Panc1 (cell line): ENCODE measurements at regions not wholly inside any gene's neighbourhood (a gene's known extent, or its start where the extent isn't known, plus 50 kb on each side); places are given as distances from the start of the nearest gene placed in this dataset.

Experiments used
- POLR2AphosphoS5 ChIP-seq: IDR thresholded peaks from 2 replicates; pipeline ENCODE4 v1.6.1; 2012; ENCODE audit warnings: mild to moderate bottlenecking, low read depth, low read length, moderate library complexity
- SIN3A ChIP-seq: IDR thresholded peaks from 2 replicates; pipeline ENCODE4 v1.6.1; 2012; ENCODE audit warnings: low read depth, mild to moderate bottlenecking, low read length, moderate library complexity, borderline replicate concordance; ENCODE audit not compliant: insufficient read depth
- TCF7L2 ChIP-seq: IDR thresholded peaks from 2 replicates; pipeline ENCODE4 v1.6.1; 2011; ENCODE audit warnings: mild to moderate bottlenecking, low read depth, low read length, inconsistent platforms
- TF ChIP-seq, protein P1 (sequence below): fragments of 450-650 bp; IDR thresholded peaks from 2 replicates; pipeline ENCODE4 v1.5.1; 2017; ENCODE audit warnings: mild to moderate bottlenecking
- TF ChIP-seq, protein P2 (sequence below), 2 experiments: IDR thresholded peaks; 2 replicates each; pipeline ENCODE4 v1.6.1; 2011 to 2012; ENCODE audit warnings: low read depth in 2 of 2, control low read depth in 1 of 2, low read length in 1 of 2, mild to moderate bottlenecking in 1 of 2, moderate library complexity in 1 of 2; ENCODE audit not compliant: insufficient read depth in 1 of 2

DNA sequence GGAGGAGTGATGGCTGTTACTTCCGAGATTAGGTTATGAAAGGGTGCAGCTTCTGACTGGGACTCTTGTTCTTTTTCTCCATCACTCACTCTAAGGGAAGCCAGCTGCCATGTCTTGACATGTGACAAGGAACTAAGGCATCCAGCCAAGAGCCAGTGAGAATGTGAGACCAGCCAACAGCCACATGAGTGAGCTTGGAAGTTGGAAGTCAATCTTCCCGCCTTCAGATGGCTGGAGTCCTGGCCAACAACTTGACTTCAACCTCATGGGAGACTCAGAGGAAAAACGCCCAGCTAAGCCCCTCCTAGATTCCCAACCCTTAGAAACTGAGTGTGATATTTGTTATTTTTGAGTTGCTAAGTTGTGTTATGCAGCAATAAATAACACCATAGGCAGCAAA lies 201.1 kb downstream of the SNX18 start:
- TF ChIP-seq, protein P1, sequence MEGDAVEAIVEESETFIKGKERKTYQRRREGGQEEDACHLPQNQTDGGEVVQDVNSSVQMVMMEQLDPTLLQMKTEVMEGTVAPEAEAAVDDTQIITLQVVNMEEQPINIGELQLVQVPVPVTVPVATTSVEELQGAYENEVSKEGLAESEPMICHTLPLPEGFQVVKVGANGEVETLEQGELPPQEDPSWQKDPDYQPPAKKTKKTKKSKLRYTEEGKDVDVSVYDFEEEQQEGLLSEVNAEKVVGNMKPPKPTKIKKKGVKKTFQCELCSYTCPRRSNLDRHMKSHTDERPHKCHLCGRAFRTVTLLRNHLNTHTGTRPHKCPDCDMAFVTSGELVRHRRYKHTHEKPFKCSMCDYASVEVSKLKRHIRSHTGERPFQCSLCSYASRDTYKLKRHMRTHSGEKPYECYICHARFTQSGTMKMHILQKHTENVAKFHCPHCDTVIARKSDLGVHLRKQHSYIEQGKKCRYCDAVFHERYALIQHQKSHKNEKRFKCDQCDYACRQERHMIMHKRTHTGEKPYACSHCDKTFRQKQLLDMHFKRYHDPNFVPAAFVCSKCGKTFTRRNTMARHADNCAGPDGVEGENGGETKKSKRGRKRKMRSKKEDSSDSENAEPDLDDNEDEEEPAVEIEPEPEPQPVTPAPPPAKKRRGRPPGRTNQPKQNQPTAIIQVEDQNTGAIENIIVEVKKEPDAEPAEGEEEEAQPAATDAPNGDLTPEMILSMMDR: no peak
- TF ChIP-seq POLR2AphosphoS5: no peak
- TF ChIP-seq SIN3A: no peak
- TF ChIP-seq, protein P2, sequence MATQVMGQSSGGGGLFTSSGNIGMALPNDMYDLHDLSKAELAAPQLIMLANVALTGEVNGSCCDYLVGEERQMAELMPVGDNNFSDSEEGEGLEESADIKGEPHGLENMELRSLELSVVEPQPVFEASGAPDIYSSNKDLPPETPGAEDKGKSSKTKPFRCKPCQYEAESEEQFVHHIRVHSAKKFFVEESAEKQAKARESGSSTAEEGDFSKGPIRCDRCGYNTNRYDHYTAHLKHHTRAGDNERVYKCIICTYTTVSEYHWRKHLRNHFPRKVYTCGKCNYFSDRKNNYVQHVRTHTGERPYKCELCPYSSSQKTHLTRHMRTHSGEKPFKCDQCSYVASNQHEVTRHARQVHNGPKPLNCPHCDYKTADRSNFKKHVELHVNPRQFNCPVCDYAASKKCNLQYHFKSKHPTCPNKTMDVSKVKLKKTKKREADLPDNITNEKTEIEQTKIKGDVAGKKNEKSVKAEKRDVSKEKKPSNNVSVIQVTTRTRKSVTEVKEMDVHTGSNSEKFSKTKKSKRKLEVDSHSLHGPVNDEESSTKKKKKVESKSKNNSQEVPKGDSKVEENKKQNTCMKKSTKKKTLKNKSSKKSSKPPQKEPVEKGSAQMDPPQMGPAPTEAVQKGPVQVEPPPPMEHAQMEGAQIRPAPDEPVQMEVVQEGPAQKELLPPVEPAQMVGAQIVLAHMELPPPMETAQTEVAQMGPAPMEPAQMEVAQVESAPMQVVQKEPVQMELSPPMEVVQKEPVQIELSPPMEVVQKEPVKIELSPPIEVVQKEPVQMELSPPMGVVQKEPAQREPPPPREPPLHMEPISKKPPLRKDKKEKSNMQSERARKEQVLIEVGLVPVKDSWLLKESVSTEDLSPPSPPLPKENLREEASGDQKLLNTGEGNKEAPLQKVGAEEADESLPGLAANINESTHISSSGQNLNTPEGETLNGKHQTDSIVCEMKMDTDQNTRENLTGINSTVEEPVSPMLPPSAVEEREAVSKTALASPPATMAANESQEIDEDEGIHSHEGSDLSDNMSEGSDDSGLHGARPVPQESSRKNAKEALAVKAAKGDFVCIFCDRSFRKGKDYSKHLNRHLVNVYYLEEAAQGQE (IDR thresholded peaks at IDR 0.05; ENCODE audit: insufficient read depth in 1 of 2, low read depth in 2 of 2, low read length in 1 of 2): no peak
- no peak for TF ChIP-seq TCF7L2
